ENCODE measurements at regions not wholly inside any gene's neighbourhood (a gene's known extent, or its start where the extent isn't known, plus 50 kb on each side); places are given as distances from the start of the nearest gene placed in this dataset.

- TF ChIP-seq CTCF (IDR thresholded peaks at IDR 0.05) (no peak), POLR2AphosphoS5 (IDR thresholded peaks at IDR 0.05) (no peak)
- WGBS, 5 donors = 69 to 75% (median 72%) methylated on average over 2 of the region's 2 CpGs
- Histone ChIP-seq H3K9me3 (no peaks in the 10 kb centered on the region), H3K4me3 (no peak overlapping the region), H3K27me3 (no peaks in the 10 kb centered on the region), H3K27ac (no peak overlapping the region), H3K4me1 (no peaks in the 10 kb centered on the region), H3K36me3 (no peaks in the 10 kb centered on the region)
- intact Hi-C loops (cut with DNase I; ENCODE audit: low total_unique reads) = no loop called here
- DNase-seq = no peak
These were observed 58.6 kb upstream of the PRSS1 start for GRCh38 chr7:142690554-142691182.

- intact Hi-C loops (cut with DNase I; ENCODE audit: low total_unique reads) = no loop called here
- no peak overlapping the region for H3K27ac ChIP-seq
- WGBS, 5 donors = 51 to 73% (median 65%) methylated on average over 3 of the region's 3 CpGs
- no peaks in the 10 kb centered on the region for H3K9me3 ChIP-seq
- TF ChIP-seq EP300 (IDR thresholded peaks at IDR 0.05) = no peak
- no peak for TF ChIP-seq POLR2A (IDR thresholded peaks at IDR 0.05)
- TF ChIP-seq CTCF (IDR thresholded peaks at IDR 0.05) = no peak
- TF ChIP-seq POLR2AphosphoS5 (IDR thresholded peaks at IDR 0.05) = no peak
- H3K27me3 ChIP-seq = no peaks in the 10 kb centered on the region
- no peaks in the 10 kb centered on the region for H3K36me3 ChIP-seq
- no peak for DNase-seq
- H3K4me3 ChIP-seq = no peak overlapping the region
- H3K4me1 ChIP-seq = no peaks in the 10 kb centered on the region
These were observed 59.7 kb upstream of the PRSS1 start for GRCh38 chr7:142689439-142690120.

DNA sequence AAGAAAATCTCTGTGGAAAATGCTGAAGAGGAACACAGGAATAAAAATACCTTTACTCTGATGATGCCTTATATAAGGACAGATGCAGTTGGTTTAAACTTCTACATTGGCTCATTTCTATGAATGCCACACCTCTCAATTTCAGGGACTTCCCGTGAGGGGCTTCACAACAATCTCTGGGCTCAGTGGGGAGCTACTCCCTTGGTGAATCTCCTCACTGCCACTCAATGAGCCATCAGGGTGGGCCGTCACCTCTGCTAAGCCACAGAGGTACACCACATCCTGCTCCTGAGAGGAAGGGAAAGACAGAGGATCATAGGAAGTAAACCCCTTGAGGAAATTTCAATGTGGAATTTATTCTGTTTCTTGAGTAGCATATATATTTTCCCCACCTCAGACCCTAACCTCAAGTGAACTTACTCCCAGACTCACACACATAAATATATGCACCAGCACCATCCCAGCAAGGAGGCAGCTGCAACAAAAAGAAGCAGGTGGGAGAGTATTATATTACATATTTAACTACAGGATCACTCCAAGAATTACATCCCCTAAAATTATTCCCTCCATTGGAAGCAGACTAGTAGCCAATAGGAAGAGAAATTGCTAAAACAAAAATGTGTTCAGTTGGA, 63.3 kb upstream of the PRSS1 start:
- no peaks in the 10 kb centered on the region for H3K9me3 ChIP-seq
- WGBS, 5 donors = 52 to 64% (median 63%) methylated on average over 2 of the region's 2 CpGs
- intact Hi-C loops (cut with DNase I; ENCODE audit: low total_unique reads) = no loop called here

More for the DNA sequence above, 63.3 kb upstream of the PRSS1 start:
- no peak overlapping the region for H3K27ac ChIP-seq
- no peaks in the 10 kb centered on the region for H3K36me3 ChIP-seq
- no peaks in the 10 kb centered on the region for H3K27me3 ChIP-seq
- no peaks in the 10 kb centered on the region for H3K4me1 ChIP-seq
- H3K4me3 ChIP-seq = no peak overlapping the region
- TF ChIP-seq EP300 (IDR thresholded peaks at IDR 0.05) (no peak), CTCF (IDR thresholded peaks at IDR 0.05) (no peak)
- no peak for DNase-seq
